ENCODE measurements at regions not wholly inside any gene's neighbourhood (a gene's known extent, or its start where the extent isn't known, plus 50 kb on each side); places are given as distances from the start of the nearest gene placed in this dataset.

DNA sequence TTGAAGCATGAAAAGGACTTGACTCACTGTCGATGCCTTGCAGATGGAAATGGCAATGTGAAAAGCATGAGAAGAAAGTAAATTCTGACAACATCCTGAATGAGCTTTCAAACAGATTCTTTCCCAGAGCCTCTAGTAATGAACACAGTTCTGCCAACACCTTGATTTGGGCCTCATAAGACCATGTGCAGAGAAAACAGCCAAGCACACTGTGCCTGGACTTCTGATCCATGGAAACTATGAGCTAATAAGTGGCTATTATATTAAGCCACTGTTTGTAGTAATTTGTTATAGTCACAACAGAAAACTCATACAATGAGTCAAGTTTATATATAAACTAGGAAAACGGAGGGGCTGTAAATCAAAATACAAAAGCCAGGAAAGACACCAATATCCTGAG, 477.3 kb downstream of the MBD2 start:
- POLR2A ChIA-PET: interaction anchor here (0.7 kb wide), 1 partner anchor 42 kb away, joined by 3 read pairs; no protein-coding TSS in a partner anchor
- no TSS peak for BruUV-seq (replicated peaks)

GRCh38 chr18:53745986-53746385, 478.5 kb downstream of the MBD2 start:
- intact Hi-C loops (cut with micrococcal nuclease; ENCODE audit: unreplicated experiment): no loop called here
- TF ChIP-seq, protein P1, sequence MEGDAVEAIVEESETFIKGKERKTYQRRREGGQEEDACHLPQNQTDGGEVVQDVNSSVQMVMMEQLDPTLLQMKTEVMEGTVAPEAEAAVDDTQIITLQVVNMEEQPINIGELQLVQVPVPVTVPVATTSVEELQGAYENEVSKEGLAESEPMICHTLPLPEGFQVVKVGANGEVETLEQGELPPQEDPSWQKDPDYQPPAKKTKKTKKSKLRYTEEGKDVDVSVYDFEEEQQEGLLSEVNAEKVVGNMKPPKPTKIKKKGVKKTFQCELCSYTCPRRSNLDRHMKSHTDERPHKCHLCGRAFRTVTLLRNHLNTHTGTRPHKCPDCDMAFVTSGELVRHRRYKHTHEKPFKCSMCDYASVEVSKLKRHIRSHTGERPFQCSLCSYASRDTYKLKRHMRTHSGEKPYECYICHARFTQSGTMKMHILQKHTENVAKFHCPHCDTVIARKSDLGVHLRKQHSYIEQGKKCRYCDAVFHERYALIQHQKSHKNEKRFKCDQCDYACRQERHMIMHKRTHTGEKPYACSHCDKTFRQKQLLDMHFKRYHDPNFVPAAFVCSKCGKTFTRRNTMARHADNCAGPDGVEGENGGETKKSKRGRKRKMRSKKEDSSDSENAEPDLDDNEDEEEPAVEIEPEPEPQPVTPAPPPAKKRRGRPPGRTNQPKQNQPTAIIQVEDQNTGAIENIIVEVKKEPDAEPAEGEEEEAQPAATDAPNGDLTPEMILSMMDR (conservative IDR thresholded peaks at IDR 0.05; ENCODE audit: low read length): no peak
- TF ChIP-seq EZH2phosphoT487 (IDR thresholded peaks at IDR 0.05; ENCODE audit: borderline replicate concordance, low read depth, low read length): no peak
- Histone ChIP-seq H3K27ac (ENCODE audit: low read depth, low read length, poor library complexity, severe bottlenecking) (no peak overlapping the region), H3K9me2 (ENCODE audit: insufficient read depth, low read length) (no peaks in the 10 kb centered on the region), H3K79me2 (ENCODE audit: insufficient read depth, low read depth, low read length) (no peaks in the 10 kb centered on the region), H3K4me1 (ENCODE audit: insufficient read depth, low read length, poor library complexity, severe bottlenecking) (no peaks in the 10 kb centered on the region), H2AFZ (ENCODE audit: low read length) (no peak overlapping the region), H3K4me2 (ENCODE audit: low read length) (no peak overlapping the region), H3K4me3 (ENCODE audit: low read depth, low read length, poor library complexity, severe bottlenecking) (no peak overlapping the region), H4K20me1 (ENCODE audit: insufficient read depth, low read length) (no peaks in the 10 kb centered on the region), H3K9me3 (ENCODE audit: low read length) (no peaks in the 10 kb centered on the region), H3K36me3 (ENCODE audit: insufficient read depth, low read length) (no peaks in the 10 kb centered on the region)
- ChIA-PET POLR2A (no interaction called here), CTCF (ENCODE audit: unreplicated experiment) (no interaction called here)
- no peak for DNase-seq (ENCODE audit: low spot score)
- BruUV-seq (replicated peaks): no TSS peak

More for the DNA sequence above, 477.3 kb downstream of the MBD2 start:
- intact Hi-C loops (cut with micrococcal nuclease; ENCODE audit: unreplicated experiment): no loop called here
- no peak overlapping the region for H3K4me2 ChIP-seq (ENCODE audit: low read length)
- TF ChIP-seq, protein P1 (conservative IDR thresholded peaks at IDR 0.05; ENCODE audit: low read length): no peak
- TF ChIP-seq EZH2phosphoT487 (IDR thresholded peaks at IDR 0.05; ENCODE audit: borderline replicate concordance, low read depth, low read length): no peak
- H3K4me1 ChIP-seq (ENCODE audit: insufficient read depth, low read length, poor library complexity, severe bottlenecking): no peaks in the 10 kb centered on the region
- H2AFZ ChIP-seq (ENCODE audit: low read length): no peak overlapping the region
- no peaks in the 10 kb centered on the region for H3K9me2 ChIP-seq (ENCODE audit: insufficient read depth, low read length)
- no peaks in the 10 kb centered on the region for H3K79me2 ChIP-seq (ENCODE audit: insufficient read depth, low read depth, low read length)
- CTCF ChIA-PET (ENCODE audit: unreplicated experiment): no interaction called here
- H3K27ac ChIP-seq (ENCODE audit: low read depth, low read length, poor library complexity, severe bottlenecking): no peak overlapping the region
- H3K36me3 ChIP-seq (ENCODE audit: insufficient read depth, low read length): no peaks in the 10 kb centered on the region
- no peak for DNase-seq (ENCODE audit: low spot score)
- H3K9me3 ChIP-seq (ENCODE audit: low read length): no peaks in the 10 kb centered on the region
- H3K4me3 ChIP-seq (ENCODE audit: low read depth, low read length, poor library complexity, severe bottlenecking): no peak overlapping the region
- H4K20me1 ChIP-seq (ENCODE audit: insufficient read depth, low read length): no peaks in the 10 kb centered on the region

DNA sequence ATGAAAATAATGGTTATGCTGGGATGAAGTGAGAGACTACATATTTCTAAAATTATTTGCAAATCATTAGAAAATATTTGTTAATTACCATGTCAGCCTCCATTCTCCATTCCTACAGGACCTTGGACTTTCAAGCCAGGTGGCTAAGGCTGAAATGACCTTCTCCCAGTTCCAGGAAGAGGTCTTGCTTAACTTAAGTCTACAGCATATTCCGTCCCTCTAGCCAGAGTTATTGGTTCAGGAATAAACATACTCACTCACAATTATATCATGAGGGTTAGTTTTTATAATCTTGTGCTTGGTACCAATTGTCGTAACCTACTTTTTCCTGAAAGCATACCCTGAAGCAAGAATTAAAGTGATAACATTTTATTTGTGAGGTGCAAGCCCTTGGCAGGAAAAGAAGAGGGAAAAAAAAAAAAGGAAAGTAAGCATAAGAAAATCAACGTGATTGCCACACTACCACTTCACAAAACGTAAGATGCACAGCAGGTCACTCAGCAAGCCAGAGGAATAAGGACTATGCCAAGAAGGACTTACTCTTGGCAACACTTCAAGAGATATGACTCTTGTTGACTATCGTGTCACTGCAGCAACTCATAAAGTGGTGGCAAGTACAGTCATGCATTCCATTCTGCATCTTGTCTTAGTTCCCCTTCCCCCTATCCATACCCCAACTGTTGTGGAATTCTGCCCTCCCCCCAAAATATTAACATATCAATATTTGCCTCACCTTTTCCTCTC, 479.1 kb downstream of the MBD2 start:
- H3K79me2 ChIP-seq (ENCODE audit: insufficient read depth, low read depth, low read length): no peaks in the 10 kb centered on the region
- ChIA-PET POLR2A (no interaction called here), CTCF (ENCODE audit: unreplicated experiment) (no interaction called here)
- no peaks in the 10 kb centered on the region for H3K4me1 ChIP-seq (ENCODE audit: insufficient read depth, low read length, poor library complexity, severe bottlenecking)
- no peaks in the 10 kb centered on the region for H3K9me2 ChIP-seq (ENCODE audit: insufficient read depth, low read length)
- TF ChIP-seq EZH2phosphoT487 (IDR thresholded peaks at IDR 0.05; ENCODE audit: borderline replicate concordance, low read depth, low read length): no peak
- TF ChIP-seq, protein P1 (conservative IDR thresholded peaks at IDR 0.05; ENCODE audit: low read length): no peak
- no peak overlapping the region for H3K4me3 ChIP-seq (ENCODE audit: low read depth, low read length, poor library complexity, severe bottlenecking)
- no TSS peak for BruUV-seq (replicated peaks)
- H3K4me2 ChIP-seq (ENCODE audit: low read length): no peak overlapping the region
- no peak overlapping the region for H3K27ac ChIP-seq (ENCODE audit: low read depth, low read length, poor library complexity, severe bottlenecking)
- no peaks in the 10 kb centered on the region for H3K36me3 ChIP-seq (ENCODE audit: insufficient read depth, low read length)
- DNase-seq (ENCODE audit: low spot score): no peak
- no peak overlapping the region for H2AFZ ChIP-seq (ENCODE audit: low read length)
- H4K20me1 ChIP-seq (ENCODE audit: insufficient read depth, low read length): no peaks in the 10 kb centered on the region
- intact Hi-C loops (cut with micrococcal nuclease; ENCODE audit: unreplicated experiment): no loop called here
- no peaks in the 10 kb centered on the region for H3K9me3 ChIP-seq (ENCODE audit: low read length)
